IPS DF 4.7 (cell line): ENCODE measurements at regions not wholly inside any gene's neighbourhood (a gene's known extent, or its start where the extent isn't known, plus 50 kb on each side); places are given as distances from the start of the nearest gene placed in this dataset.
"Not testable (repeated sequence)": the region's sequence is repeated elsewhere in the genome, so short reads cannot be mapped to it uniquely, and the experiment has no call there.

Source experiments
- DNase-seq: peaks from one replicate; pipeline ENCODE4 v3.0.0-alpha.2; 2013; ENCODE audit warnings: low spot score; ENCODE audit errors: extremely low read depth

- no peak for DNase-seq
Measured at GRCh38 chrX:124690495-124690894, 344.1 kb downstream of the SH2D1A start.

- DNase-seq = no peak
Measured at GRCh38 chrX:124699876-124700275, 353.5 kb downstream of the SH2D1A start.

- DNase-seq = no peak
Measured at GRCh38 chrX:124717537-124717936, 371.2 kb downstream of the SH2D1A start.

GRCh38 chrX:124719060-124719459 lies 372.7 kb downstream of the SH2D1A start:
- no peak for DNase-seq

GRCh38 chrX:124720532-124720931 lies 374.2 kb downstream of the SH2D1A start:
- DNase-seq = no peak

GRCh38 chrX:124725502-124725901 lies 379.1 kb downstream of the SH2D1A start:
- DNase-seq = no peak

GRCh38 chrX:124726292-124726691 lies 379.9 kb downstream of the SH2D1A start:
- no peak for DNase-seq

GRCh38 chrX:124726881-124727280 lies 380.5 kb downstream of the SH2D1A start:
- DNase-seq = no peak

- DNase-seq = peak; percentile 38
Measured at GRCh38 chrX:124736553-124737270, 390.3 kb downstream of the SH2D1A start.

- DNase-seq = no peak
Measured at GRCh38 chrX:124737771-124738170, 391.4 kb downstream of the SH2D1A start.

GRCh38 chrX:124747295-124747694 lies 400.9 kb downstream of the SH2D1A start:
- no peak for DNase-seq

GRCh38 chrX:124764354-124764753 lies 418.0 kb downstream of the SH2D1A start:
- DNase-seq = no peak

- no peak for DNase-seq
Measured at GRCh38 chrX:124769166-124769565, 422.8 kb downstream of the SH2D1A start.

GRCh38 chrX:124771292-124771691 lies 424.9 kb downstream of the SH2D1A start:
- DNase-seq = no peak

- DNase-seq = not testable (repeated sequence)
Measured at GRCh38 chrX:124788253-124788652, 441.9 kb downstream of the SH2D1A start.

GRCh38 chrX:124789874-124790273 lies 443.5 kb downstream of the SH2D1A start:
- DNase-seq = not testable (repeated sequence)

- no peak for DNase-seq
Measured at GRCh38 chrX:124791492-124792095, 445.2 kb downstream of the SH2D1A start.

- DNase-seq = no peak
Measured at GRCh38 chrX:124796989-124797388, 450.6 kb downstream of the SH2D1A start.

- DNase-seq = no peak
Measured at GRCh38 chrX:124804962-124805361, 458.6 kb downstream of the SH2D1A start.

GRCh38 chrX:124805486-124805885 lies 459.1 kb downstream of the SH2D1A start:
- no peak for DNase-seq

- DNase-seq = no peak
Measured at GRCh38 chrX:124814106-124814505, 467.7 kb downstream of the SH2D1A start.

GRCh38 chrX:124818033-124818432 lies 471.7 kb downstream of the SH2D1A start:
- DNase-seq = no peak

- no peak for DNase-seq
Measured at GRCh38 chrX:124818764-124819163, 472.4 kb downstream of the SH2D1A start.
